ENCODE measurements at regions not wholly inside any gene's neighbourhood (a gene's known extent, or its start where the extent isn't known, plus 50 kb on each side); places are given as distances from the start of the nearest gene placed in this dataset.

DNA sequence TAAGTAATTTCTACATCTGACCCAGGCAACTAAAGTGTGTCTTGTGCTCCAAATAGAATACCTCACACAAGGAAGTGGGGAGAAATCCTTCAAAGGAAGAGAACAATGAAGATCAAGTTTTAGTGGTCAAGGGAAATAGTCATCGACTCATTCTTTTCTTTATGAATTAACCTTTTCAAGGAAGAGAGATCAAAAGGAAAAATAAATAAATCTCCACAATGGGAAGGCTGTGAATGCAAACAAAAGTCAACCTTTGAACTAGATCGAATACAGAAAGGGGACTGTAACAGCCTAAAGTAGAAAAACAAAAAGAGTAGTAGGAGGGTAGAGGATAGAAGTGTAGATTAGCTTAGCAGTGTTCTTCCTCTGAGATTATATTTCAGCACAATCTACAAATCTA, 274.6 kb upstream of the COBL start:
- Histone ChIP-seq H3K9me2 (replicated peaks; ENCODE audit: control insufficient read depth, low read length) (no peaks in the 10 kb centered on the region), H3F3A (ENCODE audit: control insufficient read depth, insufficient read depth) (no peaks in the 10 kb centered on the region), H3K4me2 (ENCODE audit: low read length) (no peak overlapping the region), H3K36me3 (ENCODE audit: control insufficient read depth, low read length) (no peaks in the 10 kb centered on the region), H3K4me1 (ENCODE audit: control insufficient read depth, low read length) (no peaks in the 10 kb centered on the region), H3K79me2 (ENCODE audit: control insufficient read depth, low read length) (no peaks in the 10 kb centered on the region), H3K4me3 (ENCODE audit: low read length) (no peak overlapping the region), H3K9me3 (ENCODE audit: control insufficient read depth, insufficient read depth, low read length) (no peaks in the 10 kb centered on the region), H3K27ac (ENCODE audit: low read depth, low read length) (no peak overlapping the region), H4K20me1 (ENCODE audit: control insufficient read depth, insufficient read depth, low read depth, low read length) (no peaks in the 10 kb centered on the region), H3K27me3 (ENCODE audit: control insufficient read depth, low read length) (no peaks in the 10 kb centered on the region)
- TF ChIP-seq, protein P1, sequence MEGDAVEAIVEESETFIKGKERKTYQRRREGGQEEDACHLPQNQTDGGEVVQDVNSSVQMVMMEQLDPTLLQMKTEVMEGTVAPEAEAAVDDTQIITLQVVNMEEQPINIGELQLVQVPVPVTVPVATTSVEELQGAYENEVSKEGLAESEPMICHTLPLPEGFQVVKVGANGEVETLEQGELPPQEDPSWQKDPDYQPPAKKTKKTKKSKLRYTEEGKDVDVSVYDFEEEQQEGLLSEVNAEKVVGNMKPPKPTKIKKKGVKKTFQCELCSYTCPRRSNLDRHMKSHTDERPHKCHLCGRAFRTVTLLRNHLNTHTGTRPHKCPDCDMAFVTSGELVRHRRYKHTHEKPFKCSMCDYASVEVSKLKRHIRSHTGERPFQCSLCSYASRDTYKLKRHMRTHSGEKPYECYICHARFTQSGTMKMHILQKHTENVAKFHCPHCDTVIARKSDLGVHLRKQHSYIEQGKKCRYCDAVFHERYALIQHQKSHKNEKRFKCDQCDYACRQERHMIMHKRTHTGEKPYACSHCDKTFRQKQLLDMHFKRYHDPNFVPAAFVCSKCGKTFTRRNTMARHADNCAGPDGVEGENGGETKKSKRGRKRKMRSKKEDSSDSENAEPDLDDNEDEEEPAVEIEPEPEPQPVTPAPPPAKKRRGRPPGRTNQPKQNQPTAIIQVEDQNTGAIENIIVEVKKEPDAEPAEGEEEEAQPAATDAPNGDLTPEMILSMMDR (IDR thresholded peaks at IDR 0.05; ENCODE audit: low read depth, low read length, poor library complexity, severe bottlenecking) = no peak
- no peak for TF ChIP-seq EZH2phosphoT487 (IDR thresholded peaks at IDR 0.05; ENCODE audit: borderline replicate concordance, low read length)

DNA sequence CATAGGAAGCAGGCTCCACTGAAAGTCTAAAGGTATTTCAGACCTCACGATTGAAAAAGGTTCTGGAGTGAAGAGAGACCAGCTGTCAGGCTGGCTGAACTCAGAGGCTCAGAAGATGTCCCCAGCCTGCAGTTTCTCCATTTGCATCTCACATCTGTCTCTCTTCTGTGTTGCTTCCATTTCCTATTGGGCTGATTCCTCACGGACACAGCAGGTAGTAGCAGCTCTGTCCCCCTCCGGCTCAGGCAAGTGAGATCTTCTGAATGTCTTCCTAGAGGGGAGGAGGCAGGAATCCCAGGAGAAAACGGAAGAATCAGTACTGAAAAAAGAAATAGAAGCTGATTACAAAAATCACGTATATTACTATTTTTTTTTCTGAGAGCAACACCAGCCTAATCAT, 274.1 kb upstream of the COBL start:
- Histone ChIP-seq H3K27ac (ENCODE audit: low read depth, low read length) (no peak overlapping the region), H3K4me2 (ENCODE audit: low read length) (no peak overlapping the region), H3F3A (ENCODE audit: control insufficient read depth, insufficient read depth) (no peaks in the 10 kb centered on the region), H3K27me3 (ENCODE audit: control insufficient read depth, low read length) (no peaks in the 10 kb centered on the region), H3K9me2 (replicated peaks; ENCODE audit: control insufficient read depth, low read length) (no peaks in the 10 kb centered on the region), H3K9me3 (ENCODE audit: control insufficient read depth, insufficient read depth, low read length) (no peaks in the 10 kb centered on the region), H3K4me3 (ENCODE audit: low read length) (no peak overlapping the region), H3K36me3 (ENCODE audit: control insufficient read depth, low read length) (no peaks in the 10 kb centered on the region), H4K20me1 (ENCODE audit: control insufficient read depth, insufficient read depth, low read depth, low read length) (no peaks in the 10 kb centered on the region), H3K79me2 (ENCODE audit: control insufficient read depth, low read length) (no peaks in the 10 kb centered on the region), H3K4me1 (ENCODE audit: control insufficient read depth, low read length) (no peaks in the 10 kb centered on the region)
- no peak for TF ChIP-seq EZH2phosphoT487 (IDR thresholded peaks at IDR 0.05; ENCODE audit: borderline replicate concordance, low read length)
- TF ChIP-seq, protein P1 (IDR thresholded peaks at IDR 0.05; ENCODE audit: low read depth, low read length, poor library complexity, severe bottlenecking) = no peak

GRCh38 chr7:51589111-51589510, 272.5 kb upstream of the COBL start:
- H3K9me2 ChIP-seq (replicated peaks; ENCODE audit: control insufficient read depth, low read length) = no peaks in the 10 kb centered on the region
- H3K4me2 ChIP-seq (ENCODE audit: low read length) = no peak overlapping the region
- no peaks in the 10 kb centered on the region for H3K9me3 ChIP-seq (ENCODE audit: control insufficient read depth, insufficient read depth, low read length)
- no peaks in the 10 kb centered on the region for H3F3A ChIP-seq (ENCODE audit: control insufficient read depth, insufficient read depth)
- no peaks in the 10 kb centered on the region for H3K36me3 ChIP-seq (ENCODE audit: control insufficient read depth, low read length)
- no peaks in the 10 kb centered on the region for H3K4me1 ChIP-seq (ENCODE audit: control insufficient read depth, low read length)
- H3K27me3 ChIP-seq (ENCODE audit: control insufficient read depth, low read length) = no peaks in the 10 kb centered on the region
- H3K27ac ChIP-seq (ENCODE audit: low read depth, low read length) = no peak overlapping the region
- H4K20me1 ChIP-seq (ENCODE audit: control insufficient read depth, insufficient read depth, low read depth, low read length) = no peaks in the 10 kb centered on the region
- no peak overlapping the region for H3K4me3 ChIP-seq (ENCODE audit: low read length)
- no peak for TF ChIP-seq EZH2phosphoT487 (IDR thresholded peaks at IDR 0.05; ENCODE audit: borderline replicate concordance, low read length)
- TF ChIP-seq, protein P1 (IDR thresholded peaks at IDR 0.05; ENCODE audit: low read depth, low read length, poor library complexity, severe bottlenecking) = no peak
- H3K79me2 ChIP-seq (ENCODE audit: control insufficient read depth, low read length) = no peaks in the 10 kb centered on the region

- H3F3A ChIP-seq (ENCODE audit: control insufficient read depth, insufficient read depth) = no peaks in the 10 kb centered on the region
- H3K27ac ChIP-seq (ENCODE audit: low read depth, low read length) = no peak overlapping the region
- no peak overlapping the region for H3K4me2 ChIP-seq (ENCODE audit: low read length)
- no peaks in the 10 kb centered on the region for H3K79me2 ChIP-seq (ENCODE audit: control insufficient read depth, low read length)
- H4K20me1 ChIP-seq (ENCODE audit: control insufficient read depth, insufficient read depth, low read depth, low read length) = no peaks in the 10 kb centered on the region
- no peaks in the 10 kb centered on the region for H3K36me3 ChIP-seq (ENCODE audit: control insufficient read depth, low read length)
- H3K4me1 ChIP-seq (ENCODE audit: control insufficient read depth, low read length) = no peaks in the 10 kb centered on the region
- H3K9me2 ChIP-seq (replicated peaks; ENCODE audit: control insufficient read depth, low read length) = no peaks in the 10 kb centered on the region
- no peaks in the 10 kb centered on the region for H3K9me3 ChIP-seq (ENCODE audit: control insufficient read depth, insufficient read depth, low read length)
- no peaks in the 10 kb centered on the region for H3K27me3 ChIP-seq (ENCODE audit: control insufficient read depth, low read length)
- TF ChIP-seq EZH2phosphoT487 (IDR thresholded peaks at IDR 0.05; ENCODE audit: borderline replicate concordance, low read length) = no peak
- TF ChIP-seq, protein P1 (IDR thresholded peaks at IDR 0.05; ENCODE audit: low read depth, low read length, poor library complexity, severe bottlenecking) = no peak
- no peak overlapping the region for H3K4me3 ChIP-seq (ENCODE audit: low read length)
Measured at GRCh38 chr7:51587604-51588003, 271.0 kb upstream of the COBL start.

All from DOHH2 (cell line).